ENCODE measurements at regions not wholly inside any gene's neighbourhood (a gene's known extent, or its start where the extent isn't known, plus 50 kb on each side); places are given as distances from the start of the nearest gene placed in this dataset.

GRCh38 chr5:74280306-74280705, 360.2 kb downstream of the ENC1 start:
- TF ChIP-seq POLR2A (IDR thresholded peaks at IDR 0.05) (no peak), CTCF (IDR thresholded peaks at IDR 0.05) (no peak), EP300 (IDR thresholded peaks at IDR 0.05) (no peak)
- intact Hi-C loops (cut with DNase I) = loop anchor here in 1 of 4 donors (10.0 kb wide), 1 partner anchor 236 kb away; no protein-coding TSS in a partner anchor
- WGBS, 3 donors = 95 to 100% (median 98%) methylated on average over 1 of the region's 1 CpG
- Histone ChIP-seq H3K36me3 (no peaks in the 10 kb centered on the region), H3K9me3 (no peaks in the 10 kb centered on the region), H3K27me3 (no peaks in the 10 kb centered on the region), H3K4me3 (no peak overlapping the region), H3K4me1 (ENCODE audit: insufficient read depth) (no peaks in the 10 kb centered on the region), H3K27ac (no peak overlapping the region)
- DNase-seq = no peak

- intact Hi-C loops (cut with DNase I) = no loop called here
- H3K4me1 ChIP-seq (ENCODE audit: insufficient read depth) = peaks cover 1% of the 10 kb centered on the region
- no peaks in the 10 kb centered on the region for H3K9me3 ChIP-seq
- 44 to 90% (median 78%) methylated on average over 1 of the region's 1 CpG for WGBS, 3 donors
- no peak overlapping the region for H3K27ac ChIP-seq
- H3K4me3 ChIP-seq = no peak overlapping the region
- no peaks in the 10 kb centered on the region for H3K36me3 ChIP-seq
- H3K27me3 ChIP-seq = no peaks in the 10 kb centered on the region
- no peak for DNase-seq
- TF ChIP-seq POLR2A (IDR thresholded peaks at IDR 0.05) (no peak), EP300 (IDR thresholded peaks at IDR 0.05) (no peak), CTCF (IDR thresholded peaks at IDR 0.05) (no peak)
These were observed 361.3 kb downstream of the ENC1 start for GRCh38 chr5:74279244-74279643.

GRCh38 chr5:74277418-74277817, 363.1 kb downstream of the ENC1 start:
- Histone ChIP-seq H3K4me1 (ENCODE audit: insufficient read depth) (peaks cover 4% of the 10 kb centered on the region), H3K36me3 (no peaks in the 10 kb centered on the region), H3K4me3 (no peak overlapping the region), H3K27ac (no peak overlapping the region), H3K27me3 (no peaks in the 10 kb centered on the region), H3K9me3 (no peaks in the 10 kb centered on the region)
- WGBS, 3 donors = 92 to 98% (median 95%) methylated on average over 3 of the region's 3 CpGs
- intact Hi-C loops (cut with DNase I) = no loop called here
- no peak for DNase-seq
- no peak for TF ChIP-seq POLR2A (IDR thresholded peaks at IDR 0.05)
- no peak for TF ChIP-seq EP300 (IDR thresholded peaks at IDR 0.05)
- no peak for TF ChIP-seq CTCF (IDR thresholded peaks at IDR 0.05)

- peaks cover 4% of the 10 kb centered on the region for H3K4me1 ChIP-seq (ENCODE audit: insufficient read depth)
- no peak for DNase-seq
- no peaks in the 10 kb centered on the region for H3K9me3 ChIP-seq
- no peaks in the 10 kb centered on the region for H3K36me3 ChIP-seq
- H3K27me3 ChIP-seq = no peaks in the 10 kb centered on the region
- TF ChIP-seq CTCF (IDR thresholded peaks at IDR 0.05) = no peak
- TF ChIP-seq POLR2A (IDR thresholded peaks at IDR 0.05) = no peak
- no peak for TF ChIP-seq EP300 (IDR thresholded peaks at IDR 0.05)
- WGBS, 3 donors = 25 to 36% (median 32%) methylated on average over 7 of the region's 7 CpGs
- no peak overlapping the region for H3K4me3 ChIP-seq
- H3K27ac ChIP-seq = no peak overlapping the region
- intact Hi-C loops (cut with DNase I) = no loop called here
These were observed 365.1 kb downstream of the ENC1 start for GRCh38 chr5:74275171-74275992.

All from ovary (tissue), 7 donors.